HG02884 (cell line): ENCODE measurements at regions not wholly inside any gene's neighbourhood (a gene's known extent, or its start where the extent isn't known, plus 50 kb on each side); places are given as distances from the start of the nearest gene placed in this dataset.

Source experiments
- ATAC-seq: cut with Tn5 transposase; IDR thresholded peaks from one replicate; pipeline ENCODE4 v1.9.1; 2021; ENCODE audit warnings: mild to moderate bottlenecking, moderate library complexity; ENCODE audit not compliant: unreplicated experiment

- ATAC-seq = no peak
Measured at GRCh38 chr2:166568409-166568808, 74.4 kb upstream of the SCN7A start.

DNA sequence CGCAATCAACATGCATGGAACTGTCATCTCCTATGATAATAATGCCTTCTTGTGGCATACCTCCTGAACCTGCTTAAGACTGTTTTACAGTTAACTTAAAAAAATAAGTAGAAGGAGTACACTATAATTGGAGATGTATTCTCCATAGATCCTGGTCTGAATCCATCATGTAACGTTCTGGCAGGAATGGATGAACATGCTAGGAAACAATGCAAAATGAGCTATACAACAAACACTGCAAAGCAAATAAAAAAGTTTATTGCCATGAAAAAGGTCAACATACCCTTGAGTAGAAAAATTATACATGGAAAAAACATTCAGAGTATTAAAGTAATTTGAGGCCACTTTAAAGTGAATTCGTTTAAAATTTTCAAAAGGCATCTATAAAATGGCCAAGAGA lies 71.5 kb upstream of the SCN7A start:
- no peak for ATAC-seq

DNA sequence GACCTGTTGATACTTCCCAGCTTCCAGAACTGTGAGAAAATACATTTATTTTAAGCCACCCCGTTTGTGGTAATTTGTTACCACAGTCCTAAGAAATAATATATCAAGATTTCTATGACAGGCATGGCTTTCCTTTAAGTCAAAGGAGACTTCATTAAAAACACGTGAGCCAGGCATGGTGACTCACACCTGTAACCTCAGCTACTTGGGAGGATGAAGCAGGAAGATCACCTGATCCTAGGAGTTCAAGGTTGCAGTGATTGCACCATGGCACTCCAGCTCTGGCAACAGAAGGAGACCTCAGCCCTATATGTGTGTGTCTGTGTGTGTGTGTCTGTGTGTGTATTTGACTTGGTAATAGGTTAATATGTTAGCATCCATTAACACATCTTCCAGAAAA lies 69.8 kb upstream of the SCN7A start:
- ATAC-seq = no peak

- ATAC-seq = no peak
Measured at GRCh38 chr2:166560022-166560421, 66.0 kb upstream of the SCN7A start.

GRCh38 chr2:166550923-166551322 lies 56.9 kb upstream of the SCN7A start:
- ATAC-seq = no peak

- no peak for ATAC-seq
Measured at GRCh38 chr2:166545473-166545872, 51.4 kb upstream of the SCN7A start.
